ENCODE measurements at regions not wholly inside any gene's neighbourhood (a gene's known extent, or its start where the extent isn't known, plus 50 kb on each side); places are given as distances from the start of the nearest gene placed in this dataset.

DNA sequence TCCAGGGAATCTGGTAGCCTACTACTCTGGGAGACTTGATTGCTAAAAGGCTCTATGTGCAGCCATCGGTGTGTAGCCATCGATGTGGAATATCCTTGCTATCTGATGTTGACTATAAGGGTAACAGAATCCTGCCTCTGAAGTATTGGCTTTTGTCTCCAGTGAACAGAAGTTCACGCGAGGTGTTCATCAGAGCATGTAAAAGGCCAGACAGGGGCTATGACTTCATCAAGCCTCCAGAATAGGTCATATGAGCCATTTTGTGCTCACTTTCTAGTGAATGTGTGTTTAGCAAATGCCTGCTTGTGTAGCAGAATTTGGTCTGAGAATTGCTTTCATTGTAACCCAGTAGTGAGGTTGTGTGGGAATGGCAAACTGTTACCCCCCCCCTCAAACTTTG, 66.8 kb upstream of the RAD23B start:
- DNase-seq (ENCODE audit: low read depth): no peak
- TF ChIP-seq, protein P1, sequence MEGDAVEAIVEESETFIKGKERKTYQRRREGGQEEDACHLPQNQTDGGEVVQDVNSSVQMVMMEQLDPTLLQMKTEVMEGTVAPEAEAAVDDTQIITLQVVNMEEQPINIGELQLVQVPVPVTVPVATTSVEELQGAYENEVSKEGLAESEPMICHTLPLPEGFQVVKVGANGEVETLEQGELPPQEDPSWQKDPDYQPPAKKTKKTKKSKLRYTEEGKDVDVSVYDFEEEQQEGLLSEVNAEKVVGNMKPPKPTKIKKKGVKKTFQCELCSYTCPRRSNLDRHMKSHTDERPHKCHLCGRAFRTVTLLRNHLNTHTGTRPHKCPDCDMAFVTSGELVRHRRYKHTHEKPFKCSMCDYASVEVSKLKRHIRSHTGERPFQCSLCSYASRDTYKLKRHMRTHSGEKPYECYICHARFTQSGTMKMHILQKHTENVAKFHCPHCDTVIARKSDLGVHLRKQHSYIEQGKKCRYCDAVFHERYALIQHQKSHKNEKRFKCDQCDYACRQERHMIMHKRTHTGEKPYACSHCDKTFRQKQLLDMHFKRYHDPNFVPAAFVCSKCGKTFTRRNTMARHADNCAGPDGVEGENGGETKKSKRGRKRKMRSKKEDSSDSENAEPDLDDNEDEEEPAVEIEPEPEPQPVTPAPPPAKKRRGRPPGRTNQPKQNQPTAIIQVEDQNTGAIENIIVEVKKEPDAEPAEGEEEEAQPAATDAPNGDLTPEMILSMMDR (IDR thresholded peaks at IDR 0.05; ENCODE audit: control insufficient read depth, extremely low read depth, insufficient read depth): no peak
- H3K4me3 ChIP-seq (ENCODE audit: low read depth, low read length): no peak overlapping the region

DNA sequence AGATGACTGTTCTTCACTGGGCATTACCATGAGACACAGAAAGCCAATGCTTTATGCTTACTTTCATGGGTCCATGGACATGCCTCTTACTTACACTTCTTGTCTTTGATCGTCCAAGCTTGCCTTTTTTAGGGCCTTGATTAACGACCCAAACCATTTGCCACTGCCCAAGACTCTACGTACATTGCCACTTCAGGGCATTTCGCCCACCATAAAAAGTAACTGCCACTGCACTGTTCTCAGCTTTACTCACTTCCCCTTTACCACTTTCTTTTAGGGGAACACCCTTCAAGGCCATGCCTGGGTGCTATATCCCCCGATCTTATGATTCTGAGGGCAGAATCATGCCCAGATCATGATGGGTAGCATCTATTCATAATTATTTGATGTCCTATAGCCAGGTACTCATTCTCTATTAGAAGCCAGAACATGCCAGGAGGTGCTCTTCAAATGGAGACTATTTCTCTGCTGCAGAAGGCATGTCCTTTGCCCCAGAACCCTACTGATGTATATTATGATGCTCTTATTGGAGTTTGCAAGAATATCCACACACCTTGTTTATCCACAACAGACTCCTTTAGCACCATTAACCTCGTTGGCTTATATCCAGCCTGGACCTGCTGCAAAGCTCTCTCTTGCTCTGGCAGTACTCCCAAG, 64.1 kb upstream of the RAD23B start:
- no peak for DNase-seq (ENCODE audit: low read depth)
- TF ChIP-seq, protein P1 (IDR thresholded peaks at IDR 0.05; ENCODE audit: control insufficient read depth, extremely low read depth, insufficient read depth): no peak
- no peak overlapping the region for H3K4me3 ChIP-seq (ENCODE audit: low read depth, low read length)

- H3K4me3 ChIP-seq (ENCODE audit: low read depth, low read length): no peak overlapping the region
- TF ChIP-seq, protein P1 (IDR thresholded peaks at IDR 0.05; ENCODE audit: control insufficient read depth, extremely low read depth, insufficient read depth): no peak
- DNase-seq (ENCODE audit: low read depth): no peak
Measured at GRCh38 chr9:107219486-107220077, 63.5 kb upstream of the RAD23B start.

DNA sequence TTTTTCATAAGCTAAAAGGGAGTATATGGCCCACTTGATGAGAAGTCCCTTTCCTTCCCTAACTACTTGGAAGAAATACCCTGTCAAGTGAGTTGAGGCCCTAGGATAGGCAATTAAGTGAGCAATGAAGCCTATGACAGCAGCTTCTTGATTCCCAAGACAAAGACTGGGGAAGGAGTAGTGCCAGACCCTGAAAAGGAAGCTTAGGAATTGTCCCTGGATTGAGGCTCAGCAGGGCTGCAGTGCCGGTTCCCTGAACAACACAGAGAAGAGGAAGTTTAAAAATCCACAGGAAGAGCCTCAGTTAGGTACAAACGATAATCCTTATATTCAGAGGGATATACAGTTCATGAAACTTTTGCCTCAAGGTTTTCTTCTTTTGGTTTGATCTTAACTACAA, 61.8 kb upstream of the RAD23B start:
- H3K4me3 ChIP-seq (ENCODE audit: low read depth, low read length): no peak overlapping the region
- TF ChIP-seq, protein P1 (IDR thresholded peaks at IDR 0.05; ENCODE audit: control insufficient read depth, extremely low read depth, insufficient read depth): no peak
- no peak for DNase-seq (ENCODE audit: low read depth)

DNA sequence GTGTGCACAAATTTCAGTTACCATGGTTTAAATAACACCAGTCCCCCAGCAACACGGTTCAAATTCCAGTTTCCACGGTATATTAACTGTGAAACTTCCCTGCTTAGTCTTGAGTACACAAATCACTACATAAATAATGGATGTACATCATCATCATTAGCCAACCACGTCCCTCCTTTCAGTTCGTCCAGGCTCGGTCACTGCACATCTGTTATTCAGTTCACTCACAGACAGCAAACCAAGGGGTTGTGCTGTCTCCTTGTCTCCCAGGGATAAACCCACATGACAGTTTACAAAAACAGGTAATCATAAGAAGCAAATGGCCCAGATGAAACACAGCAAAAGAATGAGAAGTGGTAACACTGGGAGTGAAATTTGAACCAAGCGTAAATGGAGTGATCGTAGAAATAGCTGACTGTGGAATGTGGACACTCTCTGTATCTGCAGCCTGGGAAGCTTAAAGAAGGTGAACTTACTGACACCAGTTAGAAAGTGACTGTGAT, 61.0 kb upstream of the RAD23B start:
- TF ChIP-seq, protein P1 (IDR thresholded peaks at IDR 0.05; ENCODE audit: control insufficient read depth, extremely low read depth, insufficient read depth): no peak
- DNase-seq (ENCODE audit: low read depth): no peak
- H3K4me3 ChIP-seq (ENCODE audit: low read depth, low read length): no peak overlapping the region; the same call in 1 of the 2 replicates

GRCh38 chr9:107223381-107223780, 59.7 kb upstream of the RAD23B start:
- no peak overlapping the region for H3K4me3 ChIP-seq (ENCODE audit: low read depth, low read length)
- TF ChIP-seq, protein P1 (IDR thresholded peaks at IDR 0.05; ENCODE audit: control insufficient read depth, extremely low read depth, insufficient read depth): no peak
- no peak for DNase-seq (ENCODE audit: low read depth)
